ENCODE measurements at regions not wholly inside any gene's neighbourhood (a gene's known extent, or its start where the extent isn't known, plus 50 kb on each side); places are given as distances from the start of the nearest gene placed in this dataset.

DNA sequence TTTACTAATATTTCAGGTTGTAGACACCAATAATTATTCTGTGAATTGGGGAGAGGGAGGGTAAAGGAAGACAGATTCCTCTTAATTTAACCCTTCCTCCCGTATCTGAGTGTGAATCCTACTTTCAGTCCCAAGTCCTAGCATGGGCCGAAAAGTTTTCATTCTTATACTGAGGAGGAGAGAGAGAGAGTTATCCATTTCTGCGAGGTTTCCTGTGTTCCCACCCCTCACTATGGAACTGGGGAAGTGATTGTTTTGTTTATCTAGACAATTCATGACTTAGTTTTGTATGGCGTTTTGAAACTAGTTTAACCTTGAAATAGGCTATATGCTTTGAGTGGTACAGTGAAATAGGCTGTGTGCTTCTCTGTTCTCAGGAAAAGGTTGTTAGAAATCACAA lies 134.0 kb upstream of the DPYD start:
- DNase-seq = no peak

DNA sequence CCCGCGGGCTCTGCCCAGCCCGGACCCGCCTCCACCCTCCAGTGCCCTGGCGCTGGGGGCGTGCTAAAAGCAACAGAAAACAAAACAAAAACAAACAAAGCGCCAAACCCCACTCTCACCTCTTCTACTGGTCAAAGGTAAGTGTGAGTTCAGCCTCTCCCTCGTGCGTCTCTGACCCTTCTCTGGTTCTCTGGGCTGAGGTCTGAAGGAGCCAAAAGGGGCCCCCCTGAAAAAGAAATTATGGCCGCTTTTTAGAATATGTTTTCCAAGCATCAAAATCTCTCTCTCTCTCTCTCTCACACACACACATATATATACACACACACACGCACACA lies 133.5 kb upstream of the DPYD start:
- no peak for DNase-seq

DNA sequence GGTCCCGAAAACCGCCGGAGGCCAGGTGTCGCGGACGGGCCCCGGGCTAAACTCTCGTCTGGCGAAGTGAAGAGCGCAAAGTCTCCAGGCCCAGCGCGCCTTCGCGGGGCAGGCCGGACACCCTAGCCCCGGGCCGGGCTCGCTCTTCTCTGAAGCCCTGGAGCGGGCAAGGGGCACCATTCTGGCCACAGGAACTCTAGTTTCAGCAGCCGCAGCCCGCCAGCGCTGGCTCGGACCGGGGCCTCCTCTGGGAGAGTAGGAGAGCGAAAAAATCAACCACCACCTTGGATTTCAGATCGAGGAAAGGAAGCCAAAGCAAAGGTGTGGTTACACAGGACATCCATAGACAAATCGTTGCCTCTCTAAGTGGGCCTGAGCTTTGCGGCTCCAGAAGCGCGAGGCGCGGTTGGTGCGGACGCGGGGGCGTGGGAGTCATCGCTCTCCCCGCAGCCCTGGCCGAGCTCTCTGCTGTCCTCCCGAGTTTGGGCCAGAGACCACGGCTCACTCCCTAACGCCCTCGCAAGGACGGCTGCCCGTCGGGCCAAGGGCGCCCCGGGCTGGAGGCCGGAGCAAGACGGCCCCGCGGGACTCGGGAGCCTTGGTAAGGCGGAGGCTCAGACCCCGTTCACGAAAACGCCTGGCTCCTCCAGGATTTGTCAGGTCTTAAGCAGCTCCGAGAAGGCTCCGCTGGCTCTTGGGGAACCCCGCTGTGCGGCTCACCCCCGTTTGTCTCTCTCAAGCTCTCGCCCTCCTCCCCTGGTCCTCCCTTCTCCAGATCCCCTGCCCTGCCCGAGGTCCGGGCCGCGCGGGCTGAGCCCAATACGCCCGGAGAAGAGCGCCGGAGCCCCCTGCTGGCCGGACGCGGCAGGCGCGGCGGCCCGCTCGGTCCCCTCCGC lies 132.9 kb upstream of the DPYD start:
- DNase-seq = peak; percentile 30 to 38 (median 34)

DNA sequence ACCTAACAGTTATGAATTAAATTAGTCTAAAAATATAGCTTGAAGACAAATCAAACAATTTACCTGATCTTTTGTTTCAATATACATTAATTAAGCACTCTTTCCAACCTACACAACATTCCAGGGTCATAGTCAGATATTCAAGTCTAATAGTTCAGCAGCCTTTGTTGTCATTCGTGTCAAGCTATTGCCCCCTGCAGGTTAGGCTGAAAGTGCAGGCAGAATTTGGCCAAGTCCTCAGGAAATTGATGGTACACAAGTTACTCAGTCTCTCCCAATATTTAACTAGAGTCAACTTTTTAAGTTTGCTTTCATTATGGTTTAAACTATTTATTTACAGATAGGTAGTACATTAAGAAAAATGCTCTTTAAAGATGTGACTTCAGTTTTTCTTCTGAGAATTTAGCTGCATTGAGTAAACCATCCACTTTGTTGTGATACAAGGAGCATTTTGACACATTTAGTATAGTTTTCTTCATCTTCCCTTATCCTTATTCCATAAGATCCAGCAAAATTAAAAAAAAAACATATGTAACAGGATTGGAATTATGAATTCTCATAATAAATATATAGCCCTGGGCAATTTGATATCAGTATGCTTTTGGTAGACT lies 130.3 kb upstream of the DPYD start:
- DNase-seq = peak; percentile 19 to 43 (median 34)

DNA sequence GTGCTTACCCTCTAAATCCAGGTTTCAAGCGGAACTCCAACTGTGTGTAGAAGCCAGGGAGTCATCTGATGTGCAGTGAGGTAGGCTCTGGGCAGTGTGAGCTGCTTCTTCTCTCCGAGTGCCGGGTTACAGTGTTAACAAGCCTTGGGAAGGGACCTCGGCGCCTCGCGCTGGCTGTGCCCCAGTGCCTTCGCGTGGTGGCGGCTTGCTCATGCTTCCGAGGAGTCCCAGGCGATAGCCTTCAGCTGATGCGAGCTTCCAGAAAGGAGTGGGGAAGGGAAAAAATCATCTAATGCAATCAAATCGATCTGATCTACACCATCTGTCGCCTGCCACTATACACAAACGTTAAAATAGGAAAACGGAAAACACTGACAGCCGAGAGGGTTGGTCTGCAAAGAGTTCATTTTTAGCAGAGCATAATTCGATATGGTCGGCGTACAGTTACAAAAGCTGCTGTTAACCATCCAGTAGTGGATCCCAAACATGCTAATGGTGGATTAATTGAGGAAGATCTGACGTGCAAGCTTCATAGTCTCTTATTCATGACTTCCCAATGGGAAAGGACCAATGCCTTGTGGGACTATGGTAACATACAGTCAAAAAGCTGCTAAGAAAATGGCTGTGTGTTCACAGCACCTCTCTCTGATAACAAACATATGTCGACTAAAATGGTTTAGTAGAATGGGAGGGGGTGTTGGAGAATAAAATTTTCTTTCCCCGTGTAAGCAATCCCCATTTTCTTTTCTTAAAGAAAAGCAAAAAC lies 128.7 kb upstream of the DPYD start:
- DNase-seq = no peak

DNA sequence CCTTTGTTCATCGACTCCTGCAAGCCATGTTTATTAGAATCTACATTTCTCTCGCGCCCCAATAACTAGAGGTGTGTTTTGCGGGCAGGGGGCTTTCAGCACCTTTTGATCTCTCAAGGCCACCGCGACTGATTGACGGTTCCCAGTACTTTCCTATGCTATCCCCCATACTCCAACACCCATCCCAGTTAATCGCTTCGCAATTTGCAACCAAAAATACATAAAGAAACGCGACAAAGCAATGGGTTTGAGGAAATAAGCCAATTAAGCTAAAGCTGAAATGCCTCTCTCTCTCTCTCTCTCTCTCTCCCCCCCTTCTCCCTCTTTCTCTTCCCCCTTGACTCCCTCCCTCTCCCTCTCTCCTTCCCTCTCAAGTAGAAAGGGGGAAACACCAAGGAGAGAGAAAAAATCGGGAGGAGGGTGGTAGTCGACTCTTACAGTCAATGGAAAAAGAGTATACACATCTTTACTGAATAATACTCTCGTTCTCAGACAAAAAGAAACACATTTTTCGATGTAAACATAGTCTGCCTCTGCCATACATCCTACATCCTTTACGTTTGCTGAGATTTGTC lies 128.0 kb upstream of the DPYD start:
- no peak for DNase-seq

DNA sequence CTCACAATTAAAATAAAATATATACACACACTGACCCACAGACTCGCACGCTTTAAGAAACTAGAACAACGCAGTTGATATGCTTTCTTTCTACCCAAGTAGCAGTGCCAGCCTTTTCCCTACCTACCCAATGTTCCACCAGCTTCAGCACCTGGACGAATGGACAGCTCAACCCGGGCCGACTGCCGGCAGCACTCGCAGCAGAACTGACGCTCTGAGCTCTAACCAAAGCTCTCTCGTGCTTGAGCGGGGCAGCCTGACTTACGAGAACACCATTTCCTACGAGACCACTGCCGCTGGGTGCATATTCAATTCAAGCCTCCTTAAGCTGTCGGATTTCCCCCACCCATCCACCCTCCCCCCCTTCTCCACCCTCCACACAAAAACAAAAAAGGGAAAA lies 127.4 kb upstream of the DPYD start:
- DNase-seq = peak; percentile 22 to 44 (median 28)

DNA sequence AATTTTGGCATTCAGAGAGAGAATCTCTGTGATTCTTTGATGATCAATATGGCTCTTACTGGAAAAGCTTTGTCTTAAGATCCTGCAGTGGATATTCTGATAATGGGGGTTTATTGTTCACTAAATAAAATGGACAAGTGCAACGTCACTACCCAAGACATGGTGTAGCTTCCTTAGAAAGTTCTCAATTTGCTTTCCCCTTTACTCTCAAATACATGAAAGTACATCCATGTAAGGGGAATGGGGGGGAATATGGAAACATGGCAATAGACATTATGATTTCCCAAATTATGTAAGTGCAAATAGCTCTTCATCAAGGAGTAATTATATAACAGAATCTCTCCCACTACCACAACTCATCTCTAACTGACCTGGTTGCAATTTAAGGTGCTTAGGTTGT lies 126.3 kb upstream of the DPYD start:
- no peak for DNase-seq

DNA sequence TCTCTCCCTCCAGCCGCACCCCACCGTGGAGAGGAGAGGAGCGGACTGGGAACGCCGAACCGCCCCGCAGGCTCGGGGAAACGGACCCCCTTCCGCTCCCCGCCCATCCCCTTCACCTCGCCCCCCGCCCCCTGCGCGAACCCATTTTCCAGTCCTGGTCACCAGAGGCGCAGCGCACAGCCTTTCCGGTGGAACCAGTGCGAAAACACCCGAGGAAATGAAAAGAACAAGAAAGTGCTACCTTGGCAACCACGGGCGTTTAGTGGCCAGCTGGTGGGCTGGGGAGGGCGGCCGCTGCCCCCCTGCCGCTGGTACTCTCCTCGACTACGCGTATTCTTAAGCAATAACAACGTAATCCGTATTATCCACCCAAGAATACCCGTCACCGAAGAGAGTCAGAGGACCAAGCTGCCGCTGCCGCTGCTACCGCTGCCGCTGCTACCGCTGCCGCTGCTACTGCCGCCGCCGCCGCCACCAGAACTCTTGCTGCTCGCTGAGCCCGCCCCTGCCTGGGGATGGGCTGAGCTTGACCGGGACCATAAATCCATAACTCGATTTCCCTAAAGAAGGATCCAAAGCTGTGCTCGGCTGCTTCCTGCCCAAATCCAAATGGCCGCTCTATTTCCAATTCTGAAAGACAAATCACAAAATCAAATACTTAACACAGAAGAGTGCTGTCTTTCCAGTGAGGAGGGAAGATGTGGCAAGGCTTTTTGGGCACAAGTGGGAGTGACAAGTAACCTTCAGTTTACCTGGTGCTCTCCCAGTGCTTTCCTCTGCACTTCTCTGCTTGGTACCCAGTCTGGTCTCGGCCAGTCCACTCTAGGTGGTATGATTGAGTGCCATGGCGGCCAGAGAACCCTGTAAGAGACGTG lies 125.2 kb upstream of the DPYD start:
- no peak for DNase-seq

DNA sequence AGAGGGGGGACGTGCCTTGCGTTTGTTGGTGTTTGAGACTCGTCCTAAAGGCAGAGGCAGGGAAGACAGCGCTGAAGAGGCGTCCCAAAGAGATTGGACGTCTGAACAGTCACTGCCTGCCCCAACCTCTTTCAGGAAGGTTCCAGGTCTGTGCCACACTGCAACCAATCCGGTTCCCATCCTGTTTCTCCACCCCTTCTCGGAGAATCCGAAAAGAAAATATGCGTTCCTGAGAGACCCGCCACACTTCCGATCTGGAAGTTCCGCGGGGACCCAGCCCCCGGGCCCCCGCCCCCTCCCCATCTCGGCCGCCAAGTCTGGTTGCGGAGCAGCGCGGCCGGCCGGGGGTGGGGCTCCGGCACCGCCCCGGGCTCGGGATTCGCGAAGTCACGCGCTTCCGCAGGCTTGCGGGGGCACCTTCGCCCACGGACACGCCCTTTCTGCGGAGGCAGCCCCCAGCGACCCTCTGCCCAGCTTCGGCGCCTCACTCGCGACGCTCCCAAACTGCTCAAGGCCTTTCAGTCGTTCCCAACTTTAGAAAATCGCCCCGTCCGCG lies 124.5 kb upstream of the DPYD start:
- DNase-seq = no peak

DNA sequence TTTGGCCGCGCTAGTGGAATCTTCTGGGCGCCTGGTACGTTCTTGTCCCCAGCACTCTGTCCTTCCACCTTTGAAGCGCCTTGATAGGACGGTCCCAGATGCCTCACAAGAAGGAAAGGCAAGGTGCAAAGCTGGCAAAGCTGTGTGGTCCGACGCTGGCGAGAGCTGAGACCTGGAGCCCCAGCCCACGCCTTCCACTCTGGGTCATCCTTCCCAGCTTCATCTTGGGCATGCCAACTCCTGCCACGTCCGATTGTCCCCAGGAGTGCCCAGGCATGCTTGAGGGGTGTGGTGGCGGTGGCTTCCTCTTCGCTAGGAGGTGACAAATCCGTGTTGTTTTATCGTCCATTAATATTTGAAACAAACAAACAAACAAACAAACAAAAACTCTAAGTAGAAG lies 123.9 kb upstream of the DPYD start:
- no peak for DNase-seq

DNA sequence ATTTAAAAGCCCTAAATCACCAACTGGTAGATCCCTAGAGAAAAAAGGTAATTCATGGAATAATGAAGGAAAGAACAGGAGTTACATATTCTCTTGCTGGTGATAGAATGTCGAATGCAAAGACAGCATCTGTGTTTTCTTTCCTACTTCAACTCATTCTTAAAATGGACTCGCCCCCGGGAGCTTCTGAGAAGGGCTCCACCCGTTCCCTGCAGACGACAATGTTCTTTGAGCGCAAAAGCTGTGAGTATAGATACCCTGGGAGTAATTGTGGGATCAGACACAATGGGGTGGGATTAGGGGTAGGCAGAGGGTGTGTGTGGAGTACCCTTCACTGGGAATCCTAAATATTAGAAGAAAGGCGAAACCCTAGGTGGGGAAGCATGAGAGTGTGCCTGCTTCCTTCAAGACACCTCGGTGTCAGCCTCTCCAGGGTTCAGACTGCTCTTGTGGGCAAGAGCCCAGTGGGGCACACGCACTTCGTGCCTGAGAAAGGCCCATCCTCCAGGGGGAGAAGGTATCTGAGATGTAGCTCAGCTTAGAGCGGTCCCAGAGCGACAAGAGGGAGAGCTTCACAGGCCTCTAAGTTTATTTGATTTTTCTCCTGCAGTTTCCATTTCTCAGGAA lies 123.3 kb upstream of the DPYD start:
- no peak for DNase-seq

DNA sequence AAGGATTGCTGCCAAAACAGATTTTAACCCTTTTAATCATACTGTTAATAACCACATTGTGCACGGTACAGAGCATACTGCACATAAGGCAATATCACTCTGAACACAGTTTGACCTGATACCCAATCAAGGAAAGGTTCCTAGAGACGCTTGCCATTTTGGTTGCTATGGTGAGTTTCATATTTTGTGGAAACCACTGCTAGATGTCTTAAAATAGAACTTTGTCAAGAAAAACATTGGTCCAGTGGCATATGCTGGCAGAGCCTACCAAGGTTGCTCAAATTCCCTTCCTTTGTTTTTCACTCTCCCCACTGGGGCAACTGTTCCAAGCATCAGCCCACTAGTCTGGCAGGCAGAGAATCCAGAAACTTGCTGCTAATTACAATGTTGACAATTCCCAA lies 114.8 kb upstream of the DPYD start:
- DNase-seq = no peak

DNA sequence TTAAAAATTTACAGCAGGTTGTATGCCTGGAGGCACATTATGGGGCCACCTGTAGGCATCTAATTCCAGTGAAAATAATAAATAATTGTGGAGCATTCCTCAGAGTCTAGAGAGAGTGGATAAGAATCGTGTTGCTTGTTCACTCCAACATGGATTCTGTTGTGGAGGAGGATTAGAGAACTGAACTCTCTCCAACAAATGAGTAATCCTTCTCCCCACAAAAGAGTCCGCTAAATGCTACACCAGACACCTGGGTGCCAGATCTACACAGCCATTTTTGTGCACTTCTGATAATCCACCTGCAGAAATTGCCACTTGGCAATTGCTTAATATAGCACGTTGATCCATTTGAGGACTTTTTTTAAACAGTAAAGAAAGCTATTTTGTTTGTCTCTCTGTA lies 113.7 kb upstream of the DPYD start:
- DNase-seq = no peak

DNA sequence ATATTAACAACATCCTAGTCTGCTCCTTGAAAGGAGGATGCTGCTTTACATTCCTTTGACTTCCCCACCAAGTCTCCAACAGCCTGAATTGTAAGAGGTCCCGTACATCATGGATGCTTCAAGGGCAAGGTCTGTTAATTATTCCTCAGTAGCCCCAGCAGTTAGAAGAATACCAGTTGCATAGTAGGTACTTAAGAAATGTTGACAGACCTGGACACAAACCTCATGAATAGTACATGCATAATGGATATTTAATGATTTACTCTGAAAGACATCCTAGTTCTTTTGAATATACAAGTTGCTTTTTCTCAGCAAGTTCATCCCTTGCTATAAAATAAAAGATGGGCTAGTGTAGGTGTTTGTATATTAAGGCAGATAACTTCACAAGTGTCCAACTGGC lies 112.1 kb upstream of the DPYD start:
- no peak for DNase-seq

DNA sequence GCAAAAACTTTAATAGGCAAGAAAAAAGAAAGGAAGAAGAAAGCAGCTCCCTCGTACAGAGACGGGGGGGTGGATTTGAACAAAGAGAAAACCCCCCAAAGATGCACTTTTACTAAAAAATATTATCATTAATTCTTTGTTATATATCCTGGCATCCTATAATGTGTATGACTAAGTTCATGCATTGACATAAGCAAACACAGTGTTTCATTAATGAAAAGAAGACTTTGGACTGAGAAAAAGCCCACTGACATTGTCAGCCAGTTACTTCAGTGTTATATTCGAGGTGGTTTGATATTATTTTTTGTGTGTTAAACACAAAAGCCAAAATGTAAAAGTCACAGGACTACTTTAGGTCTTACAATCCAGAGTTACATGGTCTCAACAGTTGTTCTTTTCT lies 110.1 kb upstream of the DPYD start:
- DNase-seq = no peak

DNA sequence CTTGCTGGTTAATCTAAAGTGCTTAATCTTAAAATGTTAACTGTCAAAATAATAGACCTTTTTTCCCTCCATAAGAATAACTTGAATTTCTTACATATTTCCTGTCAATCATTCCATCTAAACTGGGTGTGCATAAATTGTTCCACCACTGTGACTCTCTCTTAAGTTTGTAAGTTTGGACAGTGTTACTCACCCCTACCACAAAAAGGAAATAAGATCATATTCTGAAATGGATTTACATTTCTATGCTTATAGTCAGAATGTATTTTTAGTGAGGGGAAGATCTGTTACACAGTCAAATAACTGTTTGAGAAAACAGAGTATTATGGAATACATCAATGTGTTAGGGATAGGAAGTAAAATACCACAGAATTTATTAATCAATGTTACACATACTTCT lies 109.6 kb upstream of the DPYD start:
- DNase-seq = no peak

DNA sequence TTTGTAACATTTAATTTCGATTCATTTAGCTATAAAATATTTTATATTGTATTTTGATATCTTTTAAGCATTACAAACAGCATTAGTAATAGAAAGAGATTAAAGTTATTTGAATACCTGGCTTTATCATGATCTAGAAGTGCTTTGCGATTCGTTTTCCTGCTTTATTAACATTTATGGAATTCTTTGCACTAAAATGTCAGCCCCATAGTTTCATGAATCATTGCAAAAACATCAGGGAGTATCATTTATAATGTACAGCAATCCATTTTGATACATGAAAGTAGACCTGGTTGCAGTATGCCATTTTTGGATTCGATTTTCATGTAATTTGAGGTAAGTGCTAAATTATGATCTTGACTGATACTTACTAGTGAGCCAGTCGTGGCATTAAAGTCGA lies 108.0 kb upstream of the DPYD start:
- no peak for DNase-seq

DNA sequence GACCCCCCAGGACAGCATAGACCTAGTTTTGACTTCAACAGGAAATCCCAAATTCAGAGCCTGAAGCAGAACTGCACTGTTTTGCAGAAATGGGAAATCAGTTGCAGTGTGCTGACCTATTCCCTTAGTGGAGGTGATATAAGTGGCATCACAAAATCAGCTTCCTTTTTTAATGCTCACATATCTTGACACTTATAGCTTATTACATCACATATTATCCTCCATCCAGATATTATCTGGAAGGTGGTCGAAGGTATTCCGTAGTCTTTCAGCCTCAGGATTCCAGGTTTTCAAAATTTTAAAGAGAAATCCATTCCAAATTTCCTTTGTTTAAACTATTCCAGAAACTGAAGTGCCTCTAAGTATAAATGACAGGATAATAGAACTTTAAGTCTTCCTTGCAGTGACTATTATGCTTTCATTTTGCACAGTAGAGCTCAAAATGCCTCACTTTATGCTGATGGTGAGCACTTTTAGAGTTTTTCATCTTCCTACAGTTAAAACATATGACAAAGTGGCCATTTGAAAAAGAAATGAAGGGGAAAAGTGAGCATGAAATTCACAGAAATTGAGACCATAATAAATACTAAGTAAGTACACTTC lies 106.4 kb upstream of the DPYD start:
- no peak for DNase-seq

DNA sequence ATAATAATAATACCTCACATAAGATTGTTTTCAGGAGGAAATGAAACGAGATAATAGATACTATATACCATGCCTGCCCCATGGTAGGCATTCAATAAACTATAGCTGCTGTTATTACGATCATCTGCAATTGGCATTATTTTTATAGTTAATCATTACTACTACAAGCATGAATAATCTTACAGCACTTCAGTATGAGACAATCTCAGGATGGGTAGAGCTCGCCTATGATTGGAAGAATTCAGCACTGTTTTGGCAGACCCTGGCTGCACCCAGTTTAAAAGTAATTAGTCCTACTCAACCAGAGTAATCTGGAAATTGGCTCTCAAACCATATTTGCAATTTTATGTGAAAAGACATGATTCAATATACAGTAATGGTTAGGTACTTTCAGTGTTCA lies 105.0 kb upstream of the DPYD start:
- no peak for DNase-seq

DNA sequence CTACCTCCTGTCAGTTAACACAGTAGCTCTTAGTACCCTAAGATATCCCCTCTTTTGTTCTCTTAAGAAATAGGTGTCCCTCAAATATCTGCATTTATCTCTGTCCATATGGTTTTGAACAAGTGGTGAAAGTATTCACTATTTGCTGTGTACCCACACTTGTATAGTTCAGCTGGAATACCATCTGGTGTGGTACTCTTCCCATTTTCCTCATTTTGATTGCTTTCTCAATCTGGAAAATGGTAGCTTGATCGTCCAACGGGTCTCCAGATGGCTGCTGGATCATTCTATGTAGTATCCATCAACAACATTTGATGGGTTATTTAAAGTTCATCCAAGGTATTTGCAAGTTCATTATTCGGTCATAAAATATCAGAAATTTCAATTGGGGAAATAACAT lies 100.3 kb upstream of the DPYD start:
- DNase-seq = no peak

Data from activated CD4-positive, CD25-positive, alpha-beta regulatory T cell (primary cell).